UCSD-AML1 (cell line): ENCODE measurements at regions not wholly inside any gene's neighbourhood (a gene's known extent, or its start where the extent isn't known, plus 50 kb on each side); places are given as distances from the start of the nearest gene placed in this dataset.

Experiments
- DNase-seq: peaks from one replicate; lab custom pipeline; 2025; ENCODE audit not compliant: unreplicated experiment; lab: John Stamatoyannopoulos, UW

DNA sequence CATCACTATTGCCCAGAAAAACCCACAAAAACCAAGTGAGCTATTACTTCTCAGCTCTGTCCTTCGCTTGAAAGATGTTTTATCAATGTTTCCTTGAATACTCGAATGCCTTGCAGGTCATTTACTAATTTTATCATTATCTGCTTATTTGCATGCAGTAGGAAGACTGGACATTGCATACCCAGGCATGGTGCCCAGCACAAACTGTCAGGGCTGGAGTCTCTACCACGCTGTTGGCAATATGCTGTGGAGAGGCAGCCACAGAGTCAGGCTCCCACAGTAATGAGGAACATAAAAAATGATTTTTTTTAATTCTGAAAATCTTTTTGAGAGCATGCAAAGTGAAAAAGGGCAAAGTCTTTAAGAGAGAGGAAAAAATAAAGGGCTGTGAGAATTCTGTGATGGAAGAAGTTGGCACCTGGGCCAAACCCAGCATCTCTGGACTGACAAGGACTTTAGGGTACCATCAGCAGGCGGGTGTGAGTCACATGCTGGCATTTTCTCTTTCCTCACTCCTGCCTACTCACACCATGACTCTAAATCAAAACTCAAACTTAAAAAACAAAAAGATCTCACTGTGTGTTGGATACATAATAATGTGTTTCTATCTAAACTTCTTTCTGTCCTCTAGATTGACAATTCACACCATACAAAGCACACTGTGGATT, 709.8 kb upstream of the FANCL start:
- no peak for DNase-seq

DNA sequence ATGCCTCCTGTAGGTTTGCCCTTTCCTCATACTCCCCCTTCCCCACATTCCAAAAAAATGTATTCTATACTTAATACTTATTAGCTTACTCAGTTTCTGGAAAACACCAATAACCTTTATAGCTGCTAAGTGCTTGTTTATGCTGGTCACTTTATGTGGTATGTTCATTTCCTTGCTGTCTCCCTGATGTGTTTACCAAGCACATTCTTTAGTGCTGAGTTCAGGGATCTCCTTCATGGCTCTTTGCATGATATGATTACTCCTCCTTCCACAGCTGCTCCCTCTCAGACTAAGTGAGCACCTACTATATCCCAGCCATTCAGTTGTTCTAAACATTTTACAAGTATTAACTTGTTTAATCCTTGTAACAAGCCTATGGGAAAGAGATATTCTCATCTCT, 698.3 kb upstream of the FANCL start:
- DNase-seq = no peak

DNA sequence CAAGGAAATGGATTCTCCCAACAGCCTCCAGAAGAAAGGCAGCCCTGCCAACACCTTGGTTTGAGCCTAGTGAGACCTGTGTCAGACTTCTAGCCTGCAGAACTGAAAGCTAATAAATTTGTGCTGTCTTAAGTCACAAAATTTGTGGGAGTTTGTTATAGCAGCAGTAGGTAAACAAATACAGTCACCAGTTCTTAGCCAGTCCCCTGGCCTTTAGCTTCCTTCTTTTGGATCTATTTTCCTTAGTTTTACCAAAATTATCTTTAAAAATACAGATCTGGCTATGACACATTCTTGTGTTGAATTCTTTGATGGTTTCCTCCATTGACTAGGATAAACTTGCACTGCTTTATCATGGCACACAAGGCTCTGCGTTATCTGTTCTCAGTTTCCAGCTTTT, 697.9 kb upstream of the FANCL start:
- DNase-seq = no peak

DNA sequence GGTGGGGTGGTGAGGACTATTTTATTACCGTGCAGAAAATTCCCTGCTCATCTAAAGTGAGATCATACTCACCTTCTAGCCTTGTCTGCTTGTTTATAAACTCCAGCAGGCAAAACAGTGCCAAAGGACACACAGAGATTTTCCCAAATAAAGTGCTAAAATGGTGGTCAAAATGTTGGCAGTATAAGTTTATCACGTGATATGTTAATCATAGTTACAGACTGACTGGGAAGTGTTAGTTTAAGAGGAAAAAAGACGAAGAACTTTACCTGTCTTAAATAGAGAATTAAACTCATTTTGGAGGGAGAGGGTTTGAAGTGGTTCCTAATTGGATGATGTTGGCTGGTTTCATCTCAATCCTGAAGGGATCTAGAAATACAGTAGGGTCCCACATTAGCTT, 691.7 kb upstream of the FANCL start:
- no peak for DNase-seq

DNA sequence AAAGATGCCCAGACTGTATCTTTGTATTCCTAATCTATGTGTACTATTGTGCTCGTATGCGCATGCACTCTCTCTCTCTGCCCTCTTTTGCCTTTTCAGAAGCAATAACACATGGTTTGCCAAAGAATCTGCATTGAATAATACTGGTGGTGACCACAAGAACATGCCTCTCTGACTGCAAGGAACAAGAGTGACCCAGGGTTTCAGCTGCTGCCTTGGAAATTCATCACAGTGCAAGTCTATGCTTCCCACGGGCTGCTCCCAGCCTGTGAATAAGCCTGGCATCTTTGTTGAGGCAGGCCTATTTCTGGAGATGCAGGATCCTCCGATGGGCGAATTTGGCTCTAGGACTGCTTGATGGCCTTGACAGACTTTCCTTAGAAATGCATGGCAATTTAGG, 689.4 kb upstream of the FANCL start:
- DNase-seq = no peak

DNA sequence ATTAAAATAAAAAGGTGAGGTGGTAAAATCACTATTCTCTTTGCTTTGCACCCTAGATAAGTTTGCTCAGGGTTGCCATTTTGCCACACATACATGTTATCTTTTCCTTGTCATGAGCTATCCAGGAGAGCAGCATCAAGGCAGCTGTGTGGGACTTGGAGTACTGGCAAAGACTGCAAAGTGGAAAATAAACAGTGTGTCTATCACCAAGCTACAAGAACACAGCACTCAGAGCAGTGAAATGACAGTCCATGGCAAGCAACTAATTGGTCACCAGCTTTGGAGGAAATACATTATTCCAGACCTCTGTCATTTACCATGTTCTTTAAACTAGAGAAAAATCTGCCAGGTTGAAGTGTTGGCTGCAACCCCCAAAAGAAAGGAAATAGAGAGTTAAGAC, 687.8 kb upstream of the FANCL start:
- no peak for DNase-seq

DNA sequence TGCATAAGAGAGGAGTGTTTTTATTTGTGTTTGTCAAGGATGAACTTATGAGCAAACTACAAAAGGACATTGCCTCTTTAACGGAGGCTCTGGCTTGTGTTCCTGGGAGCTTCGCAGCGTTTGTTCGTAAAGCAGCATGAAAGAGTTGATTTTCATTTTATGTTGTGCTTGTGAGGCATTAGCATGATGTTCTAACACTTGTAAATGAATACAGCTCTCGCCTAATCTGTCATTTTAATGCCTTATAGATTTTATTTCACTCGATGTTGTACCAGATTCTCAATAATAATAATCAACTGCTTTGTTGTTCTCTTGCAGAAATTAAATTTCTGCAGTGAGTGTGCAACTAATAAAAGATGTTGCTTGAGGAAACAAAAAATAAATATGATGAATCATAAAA, 687.3 kb upstream of the FANCL start:
- no peak for DNase-seq

DNA sequence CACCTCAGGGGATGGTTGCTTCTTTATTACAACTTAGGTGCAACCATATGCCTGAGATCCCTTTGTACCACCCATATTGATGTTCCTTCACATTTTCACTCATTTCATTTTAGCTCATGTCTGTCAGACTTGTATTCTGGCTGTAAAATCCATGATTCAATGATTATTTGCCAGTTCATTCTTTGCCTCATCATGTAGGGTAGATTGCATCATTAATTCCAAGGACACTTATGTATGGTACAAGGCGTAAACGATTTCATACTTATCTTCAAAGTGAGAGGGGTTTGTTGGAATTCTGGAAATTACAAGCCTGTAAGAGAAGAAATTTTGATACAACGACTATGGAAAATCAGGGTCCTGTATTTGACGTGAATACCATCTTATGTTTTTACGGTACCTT, 685.0 kb upstream of the FANCL start:
- no peak for DNase-seq

DNA sequence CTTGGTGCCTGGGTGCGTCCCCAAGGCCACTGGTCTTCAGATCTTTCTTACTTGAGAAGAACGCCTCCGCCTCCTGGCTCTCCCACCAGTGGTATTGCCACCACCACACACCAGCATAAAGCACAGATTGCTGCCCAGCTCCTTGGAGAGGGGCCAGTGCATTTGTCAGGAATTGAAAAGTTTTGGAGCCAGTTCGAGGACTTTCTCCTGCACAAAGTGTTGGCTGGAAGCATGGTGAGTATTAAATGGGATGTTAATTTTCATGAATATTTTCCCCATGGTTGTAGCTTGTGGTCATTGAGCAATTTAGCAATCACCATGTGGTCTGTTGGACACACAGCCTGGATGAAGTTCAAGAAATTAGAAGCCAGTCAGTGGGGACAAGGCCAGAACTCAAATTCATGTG, 684.6 kb upstream of the FANCL start:
- no peak for DNase-seq

DNA sequence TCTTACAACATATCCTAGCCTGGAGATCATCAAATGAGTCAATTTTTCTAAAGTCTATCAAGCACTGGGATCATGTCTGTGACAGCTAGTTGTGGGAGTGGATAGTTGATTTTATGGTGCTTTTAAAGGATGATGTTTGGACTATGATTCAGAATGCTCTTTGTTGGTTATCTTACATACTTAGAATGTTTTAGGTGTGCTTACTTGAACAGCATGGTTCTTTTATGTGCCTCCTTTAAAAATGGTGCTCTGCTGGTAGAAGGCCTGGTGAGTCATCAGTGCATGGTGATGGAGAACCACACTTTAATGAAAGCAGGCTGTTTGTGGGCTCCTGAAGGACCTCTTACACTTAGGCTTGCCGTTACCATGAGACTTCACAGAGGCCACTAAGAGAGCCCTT, 682.7 kb upstream of the FANCL start:
- DNase-seq = no peak

DNA sequence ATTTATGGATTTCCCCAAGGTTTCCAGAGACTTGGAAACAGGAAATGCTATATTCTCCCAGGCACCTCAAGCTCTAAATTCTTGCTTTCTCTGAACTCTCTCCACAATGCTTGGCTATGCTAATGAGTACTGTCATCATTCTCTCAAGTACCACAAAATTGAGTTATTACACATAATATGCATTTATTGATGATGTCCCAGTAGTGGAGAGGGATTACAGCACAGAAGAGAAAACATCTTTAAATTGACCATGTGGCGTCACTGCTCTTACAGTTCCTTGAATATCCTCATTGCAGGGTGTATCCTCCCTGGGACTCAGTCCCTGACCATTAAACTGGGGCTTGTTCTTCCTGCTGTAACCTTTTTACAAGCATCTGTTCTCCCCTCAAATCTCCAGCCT, 681.1 kb upstream of the FANCL start:
- DNase-seq = no peak

DNA sequence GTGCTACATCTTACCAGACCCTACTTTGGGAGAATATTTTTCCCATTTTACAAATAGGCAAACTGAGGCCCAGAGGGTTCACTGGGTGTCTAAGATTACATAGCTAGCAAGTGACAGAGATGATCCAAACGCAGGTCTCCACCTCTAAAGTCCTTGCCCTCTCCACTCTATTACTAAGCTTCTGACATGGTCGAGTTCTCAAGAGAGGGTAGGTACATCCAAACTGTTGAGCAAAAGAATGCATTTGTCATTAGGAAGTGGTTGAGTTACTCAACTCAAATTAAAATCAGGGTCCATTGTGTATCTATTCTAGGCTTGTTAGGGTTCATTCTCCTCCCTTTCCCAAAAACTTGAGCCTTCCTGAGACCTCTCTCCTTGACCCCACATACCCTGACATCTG, 680.6 kb upstream of the FANCL start:
- no peak for DNase-seq

DNA sequence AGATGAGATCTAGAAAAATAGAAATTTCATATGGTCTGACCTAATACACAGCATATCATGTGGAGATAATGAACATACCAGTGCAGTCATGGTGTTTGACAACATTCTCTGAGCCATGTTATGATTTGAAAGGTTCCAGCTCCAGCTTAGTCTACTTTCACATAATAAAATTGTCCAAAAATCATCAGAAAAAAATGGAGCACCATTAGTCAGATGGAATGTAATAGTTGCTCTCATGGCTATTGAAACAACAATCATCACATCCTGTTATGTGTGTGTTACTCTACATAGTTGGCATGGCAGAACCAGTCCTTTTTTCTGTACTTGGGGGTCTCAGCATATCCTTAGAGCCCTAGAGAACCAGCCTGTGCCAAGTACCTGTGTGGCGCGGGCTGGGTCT, 678.9 kb upstream of the FANCL start:
- no peak for DNase-seq

DNA sequence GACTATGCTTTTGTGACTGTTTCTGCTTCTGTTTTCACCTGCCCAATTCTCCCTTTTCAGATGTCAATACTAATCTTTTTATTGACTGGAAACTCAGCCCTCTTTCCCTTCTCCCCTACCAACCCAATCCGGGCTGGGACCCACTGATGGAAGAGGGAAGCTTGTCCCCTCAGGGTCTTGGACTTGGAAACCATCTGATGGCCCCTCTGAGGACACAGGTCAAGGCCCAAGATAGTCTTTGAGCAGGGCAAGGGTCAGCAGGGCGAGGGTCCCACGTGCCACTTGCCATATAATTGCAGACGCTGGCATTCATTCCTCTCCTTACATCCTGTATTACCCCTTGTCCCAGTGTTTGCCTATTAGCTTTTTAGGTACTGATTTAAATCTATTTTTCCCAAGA, 678.2 kb upstream of the FANCL start:
- DNase-seq = no peak

DNA sequence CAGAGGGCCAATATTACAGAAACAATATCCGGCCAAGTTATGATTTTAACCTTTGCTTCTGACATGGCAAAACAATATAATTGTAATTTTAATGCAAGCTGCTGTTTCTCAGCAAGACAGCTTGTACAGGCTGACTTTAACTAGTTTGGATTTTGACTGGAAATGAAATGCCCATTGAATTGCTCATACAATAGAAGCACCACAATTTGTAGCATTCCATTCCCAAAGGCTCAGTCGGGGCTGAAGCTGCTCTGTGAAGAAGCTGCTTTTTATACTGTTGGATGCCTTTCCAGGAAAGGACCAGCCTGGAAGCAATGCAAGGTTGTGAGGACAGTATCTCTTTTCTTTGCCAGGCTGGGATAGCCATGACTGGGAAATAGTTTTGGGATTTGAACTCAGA, 677.0 kb upstream of the FANCL start:
- DNase-seq = no peak

DNA sequence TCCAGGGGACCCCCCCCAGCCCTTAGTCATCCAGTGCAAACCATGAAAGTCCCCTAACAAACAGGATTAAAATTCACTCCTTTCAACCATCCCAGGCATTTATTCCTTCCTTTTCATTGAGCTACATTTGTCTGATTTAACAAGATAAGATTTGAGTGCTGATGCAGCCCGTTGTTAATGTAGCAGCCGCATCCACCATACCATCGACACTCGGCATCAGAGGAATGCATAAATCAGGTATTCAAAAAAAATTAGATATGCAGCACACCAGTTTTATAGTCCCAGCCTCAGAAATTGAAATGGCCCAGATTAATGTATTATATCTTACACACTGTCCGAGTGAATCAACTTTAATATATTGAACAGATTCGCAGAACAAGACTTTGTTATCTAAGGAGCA, 676.5 kb upstream of the FANCL start:
- no peak for DNase-seq

DNA sequence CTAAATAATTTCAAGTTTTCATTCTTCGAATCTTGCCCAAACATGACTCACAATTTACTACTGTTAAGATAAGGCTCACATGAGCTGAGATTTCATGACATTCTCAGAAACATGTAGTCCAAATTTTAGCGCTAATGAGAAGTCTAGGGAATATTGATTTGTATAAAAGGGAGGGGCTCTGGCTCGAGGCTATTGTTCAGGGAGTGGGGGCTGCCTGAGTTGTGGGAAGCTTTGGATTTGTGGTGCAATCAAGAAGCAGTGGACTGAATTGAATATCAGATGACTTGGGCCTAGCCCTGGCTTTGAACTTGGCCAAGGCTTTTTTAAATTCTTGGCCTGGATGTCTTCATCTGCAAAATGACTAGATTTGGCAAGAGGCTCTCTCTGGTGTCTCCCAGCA, 674.9 kb upstream of the FANCL start:
- no peak for DNase-seq

DNA sequence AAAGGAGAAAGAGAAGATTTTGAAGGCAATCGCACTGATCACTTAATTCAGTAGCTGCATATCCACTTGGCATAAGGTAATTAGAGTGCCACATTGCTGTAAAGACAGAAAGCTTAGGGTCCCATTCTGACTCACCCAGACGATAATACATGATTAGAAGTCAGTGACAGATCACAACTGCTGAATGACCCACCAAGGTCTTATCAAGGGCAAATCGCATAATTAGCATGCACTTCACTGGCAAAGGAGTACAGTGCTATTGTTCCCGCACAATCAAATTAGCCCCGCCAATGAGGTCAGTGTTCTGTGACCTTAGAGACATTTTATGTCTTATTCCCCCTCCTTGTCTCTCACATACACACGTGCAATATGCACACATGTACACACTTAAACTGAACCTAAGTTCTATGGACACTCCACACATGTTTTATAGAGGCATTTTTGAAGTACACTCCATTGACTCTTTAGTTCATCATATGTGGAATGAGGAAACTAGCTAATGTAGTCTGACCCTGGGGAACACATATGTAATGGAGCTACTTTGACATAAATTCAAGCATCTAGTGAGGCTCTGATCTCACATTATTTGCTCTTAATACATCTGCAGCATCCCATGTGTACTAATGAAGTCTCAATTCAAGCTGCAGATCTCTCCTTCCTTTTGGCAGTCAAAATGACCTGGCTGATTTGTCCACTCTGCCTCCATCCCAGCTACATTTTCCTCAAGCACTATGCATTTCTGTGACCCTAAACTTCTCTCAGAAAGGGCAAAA, 673.8 kb upstream of the FANCL start:
- no peak for DNase-seq

DNA sequence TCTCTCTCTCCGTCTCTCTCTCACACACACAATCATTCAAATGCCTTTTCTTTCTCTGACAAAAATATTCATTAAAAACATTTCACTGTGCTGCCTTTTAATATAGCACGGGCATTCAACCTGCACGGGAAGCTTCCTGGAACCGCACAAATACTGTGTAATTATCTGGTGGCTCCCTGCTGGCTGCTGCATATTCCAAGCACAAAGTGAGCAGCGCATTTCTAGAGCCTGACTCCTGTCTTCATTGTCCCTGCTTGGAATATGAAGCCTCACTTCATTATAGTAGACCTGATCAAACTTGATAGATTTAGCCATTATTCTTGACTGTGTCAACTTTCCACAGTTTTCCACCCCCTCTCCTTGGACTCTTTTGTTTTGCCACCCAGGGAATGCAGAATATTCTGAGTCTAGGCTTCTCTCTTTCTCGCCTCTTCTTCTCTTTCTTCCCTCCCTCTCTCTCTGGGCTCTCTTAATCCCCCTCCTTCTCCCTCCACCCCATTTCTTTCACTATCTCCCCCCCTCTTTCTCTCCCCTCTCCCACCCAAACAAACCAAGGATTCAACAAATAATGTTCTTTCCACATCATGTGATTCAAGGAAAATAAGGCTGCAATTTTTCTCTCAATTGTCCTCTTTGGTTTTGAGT, 672.1 kb upstream of the FANCL start:
- no peak for DNase-seq

DNA sequence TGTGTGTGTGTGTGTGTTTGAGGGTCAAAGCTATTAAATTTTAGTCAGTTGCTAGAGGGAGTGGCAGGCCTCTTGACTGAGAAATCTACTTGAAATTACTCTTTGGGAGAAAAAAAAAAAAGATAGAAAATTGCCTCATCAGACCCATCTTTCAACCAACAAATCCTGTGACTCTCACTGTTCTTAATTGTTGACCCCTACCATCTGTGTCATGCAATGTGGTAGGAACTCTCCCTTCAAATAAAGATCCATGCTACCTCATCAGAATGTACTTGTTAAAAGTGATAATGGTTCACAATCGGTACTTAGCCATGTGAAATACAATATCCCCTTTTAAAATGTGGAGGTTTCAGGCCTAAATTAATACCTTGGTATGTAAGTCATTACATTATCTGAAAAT, 670.8 kb upstream of the FANCL start:
- no peak for DNase-seq

DNA sequence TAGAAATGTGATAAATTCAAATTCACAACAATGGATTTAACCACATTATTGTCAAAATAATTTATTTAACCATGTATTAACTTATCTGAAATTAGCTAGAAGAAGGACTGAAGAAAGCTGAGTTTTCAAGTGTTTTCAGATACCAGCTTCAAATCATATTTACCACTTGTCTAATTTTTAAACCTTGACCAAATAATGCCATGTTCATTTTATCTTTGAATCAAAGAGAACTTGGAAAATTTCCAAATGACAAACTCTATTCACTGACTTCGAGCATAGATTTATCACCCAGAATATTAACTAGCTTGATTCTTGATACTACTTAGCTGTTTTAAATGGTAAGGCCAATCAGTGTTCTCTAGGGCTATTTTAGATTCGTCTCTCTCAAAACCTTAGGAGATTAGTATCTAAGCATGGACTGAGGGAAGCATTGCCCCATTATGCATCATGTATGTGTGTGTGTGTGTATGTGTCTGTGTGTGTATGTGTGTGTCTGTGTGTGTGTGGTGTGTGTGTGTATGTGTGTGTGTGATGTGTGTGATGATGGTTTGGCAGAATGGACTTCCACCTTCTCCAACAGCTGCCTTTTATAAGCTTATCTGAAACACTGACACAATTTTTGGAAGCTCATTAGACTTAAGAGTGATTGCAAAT, 667.5 kb upstream of the FANCL start:
- no peak for DNase-seq

DNA sequence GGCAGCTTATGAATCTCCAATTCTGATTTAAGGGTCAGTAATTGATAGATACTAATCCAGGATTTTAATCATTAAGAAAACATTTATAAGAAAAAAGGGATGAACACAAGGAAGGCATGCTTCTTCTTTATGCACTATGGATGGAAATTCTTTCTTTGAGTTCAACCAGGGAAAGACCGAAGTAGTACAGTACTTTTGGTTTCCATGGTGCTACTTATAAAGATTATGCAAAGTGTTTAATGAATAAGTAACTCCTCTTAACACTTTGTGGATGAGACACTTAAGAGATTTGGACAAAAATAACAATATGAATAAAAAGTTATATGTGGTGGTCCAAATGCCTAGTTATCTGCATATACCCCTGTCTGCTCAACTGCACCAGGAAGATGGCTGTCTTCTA, 666.5 kb upstream of the FANCL start:
- DNase-seq = no peak
